GM23338 (cell line): ENCODE measurements at regions not wholly inside any gene's neighbourhood (a gene's known extent, or its start where the extent isn't known, plus 50 kb on each side); places are given as distances from the start of the nearest gene placed in this dataset.

Source experiments
- ATAC-seq: fragments of 200-7000 bp; cut with Tn5 transposase; 3 replicates; pipeline ENCODE4 v1.9.1; 2020
- DNase-seq: peaks from one replicate; pipeline ENCODE4 v3.0.0-alpha.2; 2015; ENCODE audit warnings: low spot score
- H2AFZ ChIP-seq: fragments of 200-600 bp; sonication (generic); 2 replicates; pipeline ENCODE4 v1.8.0; 2016; ENCODE audit warnings: antibody characterized with exemption, mild to moderate bottlenecking, moderate library complexity
- H3F3A ChIP-seq: fragments of 200-600 bp; sonication (generic); replicated peaks from 2 replicates; pipeline ENCODE4 v1.8.0; 2017; ENCODE audit warnings: antibody characterized with exemption, mixed run types, low read depth
- H3K27ac ChIP-seq: fragments of 200-600 bp; sonication (generic); 2 replicates; pipeline ENCODE4 v1.6.1; 2016; ENCODE audit warnings: low read depth
- H3K27me3 ChIP-seq: fragments of 200-600 bp; sonication (generic); 2 replicates; pipeline ENCODE4 v1.8.0; 2016; ENCODE audit warnings: mild to moderate bottlenecking, mixed run types, moderate library complexity; ENCODE audit not compliant: insufficient read depth
- H3K36me3 ChIP-seq: fragments of 200-600 bp; sonication (generic); 2 replicates; pipeline ENCODE4 v1.8.0; 2016; ENCODE audit warnings: mild to moderate bottlenecking; ENCODE audit not compliant: insufficient read depth
- H3K4me1 ChIP-seq: fragments of 200-600 bp; sonication (generic); 2 replicates; pipeline ENCODE4 v1.8.0; 2016; ENCODE audit warnings: mild to moderate bottlenecking, moderate library complexity; ENCODE audit not compliant: insufficient read depth
- H3K4me2 ChIP-seq: fragments of 200-600 bp; sonication (generic); 2 replicates; pipeline ENCODE4 v1.7.1; 2017; ENCODE audit warnings: mixed run types
- H3K4me3 ChIP-seq: fragments of 200-600 bp; sonication (generic); 2 replicates; pipeline ENCODE4 v1.6.1; 2016; ENCODE audit warnings: mixed run types
- H3K79me2 ChIP-seq: fragments of 200-600 bp; sonication (generic); replicated peaks from 2 replicates; pipeline ENCODE4 v1.8.0; 2017; ENCODE audit warnings: mild to moderate bottlenecking; ENCODE audit not compliant: insufficient read depth
- H3K9me2 ChIP-seq: fragments of 200-600 bp; sonication (generic); 2 replicates; pipeline ENCODE4 v1.8.0; 2017; ENCODE audit not compliant: insufficient read depth
- H4K20me1 ChIP-seq: fragments of 200-600 bp; sonication (generic); replicated peaks from 2 replicates; pipeline ENCODE4 v1.8.0; 2017; ENCODE audit warnings: mild to moderate bottlenecking; ENCODE audit not compliant: insufficient read depth
- H3K27ac Mint-ChIP-seq: 2 replicates; pipeline ENCODE4 v1.8.0; 2020; ENCODE audit warnings: inconsistent platforms, mild to moderate bottlenecking, moderate library complexity, mixed read lengths
- H3K27me3 Mint-ChIP-seq: 3 replicates; pipeline ENCODE4 v1.8.0; 2022; ENCODE audit warnings: low read depth, mild to moderate bottlenecking, moderate library complexity, mixed read lengths, inconsistent platforms; ENCODE audit not compliant: insufficient read depth, poor library complexity
- H3K36me3 Mint-ChIP-seq: 3 replicates; pipeline ENCODE4 v1.8.0; 2021; ENCODE audit warnings: low read depth, mild to moderate bottlenecking, inconsistent platforms, moderate library complexity, mixed read lengths
- H3K4me1 Mint-ChIP-seq: 3 replicates; pipeline ENCODE4 v1.8.0; 2020; ENCODE audit warnings: mild to moderate bottlenecking, inconsistent platforms, mixed read lengths
- H3K4me3 Mint-ChIP-seq: 3 replicates; pipeline ENCODE4 v1.8.0; 2021; ENCODE audit warnings: moderate library complexity, mild to moderate bottlenecking, inconsistent platforms, mixed read lengths
- H3K9me3 Mint-ChIP-seq: 3 replicates; pipeline ENCODE4 v1.8.0; 2020; ENCODE audit warnings: moderate library complexity, mild to moderate bottlenecking, inconsistent platforms, mixed read lengths
- CTCF ChIP-seq, 2 experiments: fragments of 200-600 bp in 1 of 2; sonication (generic) in 1 of 2; conservative IDR thresholded peaks; 2 replicates each; pipeline versions ENCODE4 v1.5.1 to v1.6.1; 2016 to 2017; ENCODE audit warnings: antibody characterized with exemption in 2 of 2, low read depth in 2 of 2, mild to moderate bottlenecking in 2 of 2, moderate library complexity in 1 of 2
- POLR2AphosphoS5 ChIP-seq: IDR thresholded peaks from 2 replicates; pipeline ENCODE4 v1.6.1; 2016; ENCODE audit warnings: antibody characterized with exemption, low read depth
- ZNF462 ChIP-seq: fragments of 250-450 bp; sonication (Bioruptor Pico); IDR thresholded peaks from 2 replicates; pipeline ENCODE4 v1.5.0; 2020; ENCODE audit warnings: mild to moderate bottlenecking, moderate library complexity

GRCh38 chr7:33673029-33673700, 232.2 kb upstream of the BMPER start:
- peak; percentile 78 for ATAC-seq
- Mint-ChIP-seq H3K27ac (no peak overlapping the region), H3K36me3 (no peaks in the 10 kb centered on the region), H3K4me3 (no peak overlapping the region), H3K4me1 (peaks cover 42% of the 10 kb centered on the region), H3K27me3 (peaks cover 3% of the 10 kb centered on the region), H3K9me3 (no peaks in the 10 kb centered on the region; the same call in 2 of the 3 replicates)
- TF ChIP-seq POLR2AphosphoS5 (no peak), CTCF (conservative IDR thresholded peaks at IDR 0.05; ENCODE audit: low read depth in 2 of 2) (peak; percentile 69 to 73), ZNF462 (CRISPR knock-in tag) (peak; percentile 45; the same call in 1 of the 2 replicates)
- peaks cover 4% of the 10 kb centered on the region; the same call in 1 of the 2 replicates for H3K9me2 ChIP-seq
- no peak overlapping the region for H3K4me3 ChIP-seq
- H3K4me2 ChIP-seq: no peak overlapping the region
- peak; percentile 80 for DNase-seq
- peaks cover 13% of the 10 kb centered on the region for H3K4me1 ChIP-seq
- no peaks in the 10 kb centered on the region for H3K79me2 ChIP-seq
- H3K27me3 ChIP-seq: no peaks in the 10 kb centered on the region
- no peak overlapping the region for H2AFZ ChIP-seq
- H3K36me3 ChIP-seq: no peaks in the 10 kb centered on the region
- no peaks in the 10 kb centered on the region for H4K20me1 ChIP-seq
- no peaks in the 10 kb centered on the region for H3F3A ChIP-seq
- no peak overlapping the region; the same call in 1 of the 2 replicates for H3K27ac ChIP-seq
